8988T (cell line): ENCODE measurements at regions not wholly inside any gene's neighbourhood (a gene's known extent, or its start where the extent isn't known, plus 50 kb on each side); places are given as distances from the start of the nearest gene placed in this dataset.

Source experiments
- DNase-seq: peaks from one replicate; pipeline ENCODE4 v3.0.0; 2011

DNA sequence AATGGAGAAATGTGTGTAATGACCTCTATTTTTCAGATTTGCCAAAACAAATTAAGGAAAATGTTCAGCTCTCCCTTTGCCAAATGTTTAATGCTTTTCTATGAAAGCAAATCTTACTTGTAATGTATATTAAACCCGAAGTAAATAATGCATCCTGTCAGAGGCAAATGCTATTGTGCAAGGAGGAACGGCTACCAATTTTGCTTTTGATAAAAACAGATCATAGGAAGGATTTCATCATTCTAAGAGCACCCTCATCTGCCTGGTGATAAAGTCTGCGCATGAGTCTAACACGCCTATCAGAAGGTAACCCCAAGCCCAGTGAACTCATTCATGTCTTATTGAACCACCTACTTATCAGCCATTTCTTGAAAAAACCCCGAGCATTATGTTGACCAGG is 412.4 kb upstream of the MKI67 start:
- no peak for DNase-seq

DNA sequence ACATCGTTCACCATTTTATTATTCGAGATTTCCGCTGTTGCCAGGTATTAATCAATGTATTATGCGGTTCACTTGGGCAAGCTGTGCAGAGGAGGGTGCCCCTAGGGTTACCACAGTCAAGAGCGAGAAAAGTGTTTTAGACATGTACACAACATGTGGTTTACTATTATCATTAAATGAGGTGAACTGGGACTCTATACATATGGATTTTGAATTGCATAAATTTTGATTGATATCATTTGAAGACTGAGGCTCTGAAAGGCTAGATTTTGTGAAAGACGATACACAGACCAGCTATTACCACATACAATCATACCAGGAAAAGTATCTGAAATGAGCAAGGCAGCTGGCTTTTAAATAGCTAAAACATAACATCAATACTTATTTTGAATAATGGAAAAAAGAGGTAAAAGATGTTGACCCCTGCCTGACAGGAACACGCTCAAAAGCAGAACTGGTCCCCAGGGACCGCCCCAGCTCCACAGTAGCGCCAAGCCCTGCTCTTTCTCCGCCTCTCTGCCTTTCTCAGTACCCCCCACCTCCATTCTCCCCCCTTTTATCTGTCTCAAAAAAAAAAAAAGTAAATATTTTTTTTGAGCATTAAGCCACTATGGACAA is 413.4 kb upstream of the MKI67 start:
- no peak for DNase-seq

DNA sequence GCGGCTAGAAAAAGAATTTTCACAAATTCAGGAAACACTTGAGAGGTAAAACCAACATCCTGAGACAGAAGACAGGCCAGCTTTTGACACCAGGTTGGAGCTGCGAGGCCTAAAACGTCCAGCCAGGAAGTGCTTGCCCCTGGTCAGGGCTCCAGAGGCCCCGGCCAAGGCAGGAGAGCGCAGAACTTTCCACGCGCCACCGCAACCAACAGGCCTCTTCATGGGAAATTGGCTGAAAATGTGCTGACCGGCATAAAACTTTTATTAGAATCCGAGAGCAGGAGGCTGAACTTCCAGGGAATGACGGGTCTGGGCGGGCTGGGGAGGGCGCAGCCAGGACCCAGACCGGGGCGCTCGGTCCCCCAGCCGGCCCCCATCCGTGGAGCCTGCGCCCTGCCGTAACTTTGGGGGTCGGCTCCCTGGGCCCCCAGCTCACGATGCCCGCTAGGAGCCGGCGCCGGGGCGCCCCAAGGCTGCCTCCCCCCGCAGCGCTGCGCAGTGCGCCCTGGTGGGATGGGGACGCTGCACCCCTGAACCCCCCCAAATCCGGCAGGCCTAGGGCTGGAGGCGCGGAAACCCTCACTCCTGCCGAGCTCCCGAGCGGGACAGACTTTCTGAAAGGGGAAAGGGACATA is 414.0 kb upstream of the MKI67 start:
- no peak for DNase-seq

- no peak for DNase-seq
Measured at GRCh38 chr10:128540781-128541761, 414.8 kb upstream of the MKI67 start.

DNA sequence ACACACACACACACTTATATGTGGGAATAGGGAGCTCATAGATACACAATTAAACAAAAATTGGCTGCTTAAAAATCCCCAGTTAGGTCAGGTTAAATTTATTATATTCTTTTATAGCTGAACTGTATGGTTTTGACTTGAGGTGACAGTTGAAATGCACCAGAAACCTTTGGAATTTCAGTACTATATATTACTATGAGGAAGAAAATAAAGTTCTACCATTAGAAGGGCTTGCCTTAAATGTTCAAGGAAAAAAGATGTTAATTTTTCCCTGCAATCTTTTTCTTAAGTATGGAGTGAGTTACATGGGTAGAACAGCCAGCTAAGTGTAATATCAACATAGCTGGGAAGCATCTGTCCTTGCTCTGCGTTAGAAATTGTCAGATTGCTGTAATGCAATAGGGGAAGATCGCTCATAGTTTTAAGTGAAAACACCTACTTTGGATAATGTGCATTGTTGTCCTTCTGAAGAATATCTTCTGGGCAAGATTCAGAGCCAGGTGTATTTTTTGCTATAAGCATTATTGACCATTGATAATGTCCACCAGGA is 415.8 kb upstream of the MKI67 start:
- no peak for DNase-seq

GRCh38 chr10:128542659-128543058 is 416.4 kb upstream of the MKI67 start:
- no peak for DNase-seq

DNA sequence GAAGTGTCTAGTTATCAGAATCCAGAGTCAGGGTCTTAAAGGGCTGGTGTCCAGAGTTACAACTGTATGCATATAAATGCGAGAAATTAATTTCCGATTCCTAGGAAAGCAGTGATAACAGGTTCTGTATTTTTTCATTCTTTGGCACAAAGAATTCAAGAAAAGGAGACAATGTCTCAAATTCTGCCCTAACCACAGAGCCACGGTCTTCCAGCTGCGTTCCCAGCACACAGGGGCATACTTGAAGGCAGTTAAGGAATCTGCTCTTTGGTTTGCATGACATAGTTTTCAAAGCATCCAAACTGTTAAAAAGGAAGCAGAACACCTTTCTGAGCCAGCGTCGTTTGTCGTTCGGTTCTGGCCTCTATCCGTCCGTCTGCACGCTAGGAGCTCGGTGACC is 416.9 kb upstream of the MKI67 start:
- no peak for DNase-seq

DNA sequence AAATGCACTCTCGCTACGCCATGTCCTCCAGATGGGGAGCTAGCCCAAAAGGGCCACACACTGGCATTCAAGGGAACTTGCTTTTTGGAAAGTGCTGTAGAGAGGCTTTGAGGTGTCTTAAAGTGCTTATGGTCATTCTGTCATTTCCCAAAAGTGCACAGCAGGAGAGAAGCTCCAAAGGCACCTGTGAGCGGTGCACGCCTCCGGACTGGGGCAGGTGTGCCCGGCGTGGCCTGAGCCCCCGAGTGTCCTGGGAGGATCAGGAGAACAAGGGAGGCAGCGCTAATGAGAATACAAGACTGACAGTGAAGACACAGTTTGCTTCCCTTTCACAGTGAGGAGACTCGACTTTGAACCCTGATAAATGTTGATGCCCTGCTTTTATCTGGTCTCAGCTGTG is 419.0 kb upstream of the MKI67 start:
- no peak for DNase-seq

- no peak for DNase-seq
Measured at GRCh38 chr10:128546651-128547165, 420.5 kb upstream of the MKI67 start.

DNA sequence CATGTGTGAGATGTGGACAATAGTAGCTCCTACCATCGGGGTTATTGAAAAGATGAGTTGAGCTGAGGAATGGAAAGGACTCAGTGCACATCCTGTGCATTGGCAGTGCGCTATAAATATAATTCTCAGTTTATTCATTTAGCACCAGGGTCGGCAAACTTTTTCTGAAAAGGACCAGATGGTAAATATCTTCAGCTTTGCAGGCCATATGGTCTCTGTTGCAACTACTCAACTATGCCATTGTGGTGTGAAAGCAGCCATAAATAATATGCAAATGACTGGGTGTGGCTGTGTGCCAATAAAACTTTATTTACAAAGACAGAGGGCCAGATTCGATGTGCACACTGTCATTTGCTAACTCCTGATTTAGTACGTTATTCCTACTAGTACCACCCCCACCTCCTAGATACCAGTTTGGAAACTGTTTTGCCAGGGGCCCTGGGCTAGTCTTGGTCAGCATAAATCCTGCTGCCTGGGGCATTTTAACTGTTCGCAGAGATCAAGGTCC is 422.9 kb upstream of the MKI67 start:
- no peak for DNase-seq

GRCh38 chr10:128550045-128550444 is 423.8 kb upstream of the MKI67 start:
- no peak for DNase-seq

- DNase-seq: no peak
Measured at GRCh38 chr10:128551475-128551874, 425.3 kb upstream of the MKI67 start.

GRCh38 chr10:128553755-128554154 is 427.5 kb upstream of the MKI67 start:
- no peak for DNase-seq

DNA sequence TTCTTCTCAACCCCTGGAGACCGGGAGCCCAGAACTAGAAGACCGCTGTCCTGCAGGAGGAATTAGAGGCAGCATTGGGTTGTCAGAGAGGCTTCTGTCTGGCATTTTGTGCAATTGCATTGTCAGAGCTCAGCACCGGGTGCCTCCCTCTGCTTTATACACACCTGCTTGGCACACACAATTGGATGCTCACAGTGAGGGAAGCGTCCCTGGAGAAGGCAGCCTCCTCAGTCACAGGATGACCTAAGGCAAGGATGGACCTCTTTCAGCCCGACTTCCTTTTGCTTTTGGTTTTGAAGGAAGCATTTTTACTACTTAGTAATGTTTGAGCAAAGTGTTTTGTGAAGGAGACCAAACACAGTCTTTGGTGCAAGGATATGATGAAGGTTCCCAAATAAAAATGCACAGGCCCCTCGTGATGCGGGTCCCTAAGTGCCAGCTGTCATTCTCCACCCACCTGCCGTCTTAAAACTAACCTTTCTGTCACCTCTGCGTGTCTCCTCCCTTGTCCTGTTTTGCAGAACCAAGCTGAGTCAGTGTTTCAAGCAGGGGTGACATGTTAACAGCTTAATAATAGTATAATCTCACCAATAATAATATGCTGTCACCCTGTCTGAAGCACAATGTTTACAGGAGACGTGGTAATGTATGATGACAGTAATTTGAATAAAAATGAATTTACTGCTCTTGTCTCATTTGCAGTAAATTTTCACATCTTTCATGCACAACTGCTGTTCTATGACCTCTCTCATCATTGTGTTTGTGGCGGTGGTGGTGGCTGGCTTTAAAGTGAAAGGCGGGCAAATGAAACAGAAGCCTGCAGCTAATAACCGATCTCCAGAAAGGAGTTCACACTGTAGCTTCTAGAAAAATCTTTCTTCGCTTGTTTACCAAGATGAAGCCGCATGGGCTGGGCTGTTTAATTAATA is 430.2 kb upstream of the MKI67 start:
- DNase-seq: no peak

GRCh38 chr10:128557149-128557710 is 431.0 kb upstream of the MKI67 start:
- DNase-seq: no peak

DNA sequence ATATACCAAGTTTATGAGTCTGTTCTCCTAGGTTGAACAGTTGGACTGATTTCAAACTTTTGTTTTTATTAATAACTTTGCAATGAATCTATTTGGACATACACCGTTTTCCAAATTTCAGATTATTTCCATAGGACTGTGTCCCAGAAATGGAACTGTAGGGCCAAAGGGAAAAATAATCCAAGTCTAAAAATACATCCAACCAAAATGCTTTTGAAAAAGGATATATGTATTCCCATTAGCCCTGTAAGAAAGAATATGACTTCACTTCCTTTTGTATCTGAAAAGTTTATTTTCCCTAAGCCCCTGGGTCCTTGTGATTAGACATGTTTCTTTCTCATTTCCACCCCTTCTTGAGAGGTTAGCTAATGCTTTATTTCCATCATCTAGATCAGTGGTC is 434.2 kb upstream of the MKI67 start:
- no peak for DNase-seq

DNA sequence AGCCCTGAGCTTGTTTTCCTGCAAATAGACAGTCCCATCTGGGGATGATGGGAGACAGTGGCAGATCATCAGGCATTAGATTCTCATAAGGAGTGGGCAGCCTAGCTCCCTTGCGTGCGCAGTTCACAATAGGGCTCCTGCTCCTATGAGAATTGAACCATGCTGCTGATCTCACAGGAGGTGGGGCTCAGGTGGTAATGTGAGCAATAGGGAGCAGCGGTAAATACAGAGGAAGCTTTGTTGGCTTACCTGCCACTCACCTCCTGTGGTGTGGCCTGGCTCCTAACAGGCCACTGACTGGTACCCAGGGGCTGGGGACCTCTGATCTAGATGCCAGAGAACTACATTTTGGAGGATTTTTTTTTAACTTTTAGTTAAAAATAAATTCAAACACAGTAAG is 434.8 kb upstream of the MKI67 start:
- no peak for DNase-seq

DNA sequence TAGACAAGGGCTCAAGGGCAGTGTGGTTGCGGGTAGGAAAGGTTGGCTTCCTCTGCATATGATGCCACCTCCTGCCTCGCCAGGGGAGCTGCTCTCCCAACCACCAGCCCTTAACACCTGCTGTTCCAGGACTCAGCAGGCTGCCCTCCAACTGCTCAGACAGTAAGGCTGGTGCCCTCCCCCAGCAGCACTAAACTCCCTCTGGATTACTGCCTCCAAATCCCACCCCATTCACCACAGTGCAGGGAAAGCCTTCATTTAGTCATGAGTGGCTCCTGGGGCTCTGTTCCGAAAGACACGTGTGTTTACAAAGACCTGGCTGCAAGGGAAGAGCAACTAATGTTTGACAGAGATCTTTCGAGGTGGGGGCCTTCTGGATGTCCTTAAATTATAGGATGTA is 437.2 kb upstream of the MKI67 start:
- no peak for DNase-seq

- no peak for DNase-seq
Measured at GRCh38 chr10:128563904-128564303, 437.7 kb upstream of the MKI67 start.

GRCh38 chr10:128566361-128566968 is 440.2 kb upstream of the MKI67 start:
- DNase-seq: no peak

DNA sequence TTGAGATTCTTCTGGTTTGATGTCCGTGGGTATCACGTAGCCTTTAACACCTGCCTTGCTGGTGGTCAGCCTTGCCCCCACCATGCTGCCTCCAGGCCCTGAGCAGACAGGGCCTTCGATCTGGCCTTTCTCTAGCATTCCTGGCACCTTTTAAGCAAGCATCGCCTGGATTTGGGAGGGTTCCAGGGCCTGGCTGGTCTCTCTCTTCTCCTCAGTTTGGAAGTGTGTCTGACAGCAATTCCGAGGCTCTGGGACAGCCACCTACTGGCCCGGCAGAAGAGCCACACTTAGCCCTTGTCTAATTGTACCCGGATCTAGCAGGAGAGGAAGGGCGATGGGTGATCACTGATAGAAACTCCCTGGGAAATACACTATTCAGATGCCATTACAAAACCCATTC is 441.3 kb upstream of the MKI67 start:
- no peak for DNase-seq
